ENCODE measurements at regions not wholly inside any gene's neighbourhood (a gene's known extent, or its start where the extent isn't known, plus 50 kb on each side); places are given as distances from the start of the nearest gene placed in this dataset.
"Not testable (repeated sequence)": the region's sequence is repeated elsewhere in the genome, so short reads cannot be mapped to it uniquely, and the experiment has no call there.

DNA sequence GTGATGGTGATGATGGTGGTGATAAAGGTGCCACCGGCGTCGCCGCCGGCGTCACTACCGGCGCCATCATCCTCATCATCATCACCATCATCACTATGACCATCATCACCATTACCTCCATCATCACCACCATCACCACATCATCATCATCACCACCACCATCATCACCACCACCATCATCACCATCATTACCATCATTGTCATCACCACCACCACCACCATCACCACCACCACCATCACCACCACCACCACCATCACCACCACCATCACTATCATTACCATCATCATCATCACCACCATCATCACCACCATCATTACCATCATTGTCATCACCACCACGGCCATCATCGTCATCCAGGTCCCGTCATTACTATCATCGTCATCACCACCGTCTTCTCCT is 179.7 kb downstream of the NPIPB11 start:
- no peak for TF ChIP-seq POLR2A (IDR thresholded peaks at IDR 0.05)
- TF ChIP-seq CTCF (IDR thresholded peaks at IDR 0.05), result no peak
- Histone ChIP-seq H3K27me3 (no peaks in the 10 kb centered on the region), H3K36me3 (no peaks in the 10 kb centered on the region), H3K27ac (no peak overlapping the region), H3K4me3 (no peak overlapping the region), H3K9me3 (no peaks in the 10 kb centered on the region), H3K4me1 (no peaks in the 10 kb centered on the region)
- no peak for DNase-seq

GRCh38 chr16:29224675-29225074 is 181.8 kb downstream of the NPIPB11 start:
- H3K36me3 ChIP-seq, H3K4me1 ChIP-seq, H3K4me3 ChIP-seq, DNase-seq, H3K27me3 ChIP-seq, H3K27ac ChIP-seq, H3K9me3 ChIP-seq: not testable (repeated sequence)

- H3K9me3 ChIP-seq, H3K4me1 ChIP-seq, H3K27ac ChIP-seq, H3K27me3 ChIP-seq, DNase-seq, H3K36me3 ChIP-seq, H3K4me3 ChIP-seq: not testable (repeated sequence)
Measured at GRCh38 chr16:29222615-29223014, 183.9 kb downstream of the NPIPB11 start.

GRCh38 chr16:29222008-29222407 is 184.5 kb downstream of the NPIPB11 start:
- DNase-seq, H3K4me1 ChIP-seq: not testable (repeated sequence)

GRCh38 chr16:29221281-29221955 is 185.1 kb downstream of the NPIPB11 start:
- not testable (repeated sequence) for DNase-seq, H3K36me3 ChIP-seq, H3K27me3 ChIP-seq, H3K4me3 ChIP-seq, H3K9me3 ChIP-seq, H3K27ac ChIP-seq, H3K4me1 ChIP-seq

More at GRCh38 chr16:29222008-29222407, 184.5 kb downstream of the NPIPB11 start:
- not testable (repeated sequence) for H3K27me3 ChIP-seq, H3K27ac ChIP-seq, H3K9me3 ChIP-seq, H3K4me3 ChIP-seq, H3K36me3 ChIP-seq

DNA sequence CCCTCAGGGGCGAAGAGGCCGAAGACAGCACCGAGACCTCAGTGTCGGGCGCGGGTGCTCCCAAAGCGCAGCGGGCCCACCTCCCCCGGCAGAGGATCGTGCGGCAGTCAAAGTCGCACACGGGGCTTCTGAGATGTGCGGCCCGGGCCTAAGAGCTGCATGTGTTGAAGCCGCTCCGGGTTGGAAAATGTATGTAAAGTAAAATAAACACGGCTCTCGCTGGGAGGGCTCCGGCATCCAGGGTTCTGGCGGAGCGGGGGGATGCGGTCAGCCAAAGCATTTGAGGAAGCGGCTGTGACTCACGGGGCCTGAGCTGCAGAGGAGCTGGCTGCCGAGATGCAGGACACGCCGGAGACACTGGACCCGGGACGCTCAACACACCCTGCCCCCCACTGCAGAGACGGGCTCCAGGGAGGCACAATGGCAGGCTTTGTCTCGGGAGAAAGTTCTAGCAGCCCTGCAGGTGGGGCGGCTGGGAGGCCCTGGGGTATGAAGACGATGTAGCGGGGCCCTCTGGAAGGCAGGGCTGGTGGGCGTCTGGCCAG is 185.8 kb downstream of the NPIPB11 start:
- H3K27me3 ChIP-seq, H3K9me3 ChIP-seq, H3K36me3 ChIP-seq, H3K4me3 ChIP-seq, H3K4me1 ChIP-seq: not testable (repeated sequence)
- peak overlapping the region in 1 of 4 donors; percentile 48 for H3K27ac ChIP-seq
- peak in 1 of 3 donors; percentile 40 for DNase-seq

GRCh38 chr16:29219966-29220646 is 186.4 kb downstream of the NPIPB11 start:
- H3K4me3 ChIP-seq, H3K4me1 ChIP-seq, H3K27me3 ChIP-seq, H3K9me3 ChIP-seq, H3K36me3 ChIP-seq: not testable (repeated sequence)
- peak in 1 of 3 donors; percentile 34 for DNase-seq
- H3K27ac ChIP-seq, result peak overlapping the region in 1 of 4 donors; percentile 48

GRCh38 chr16:29219562-29219961 is 186.9 kb downstream of the NPIPB11 start:
- H3K36me3 ChIP-seq, H3K9me3 ChIP-seq, H3K27ac ChIP-seq, H3K27me3 ChIP-seq, H3K4me1 ChIP-seq, H3K4me3 ChIP-seq: not testable (repeated sequence)
- DNase-seq, result peak in 1 of 3 donors; percentile 14

GRCh38 chr16:29218649-29219048 is 187.9 kb downstream of the NPIPB11 start:
- H3K27ac ChIP-seq, H3K4me3 ChIP-seq, H3K36me3 ChIP-seq, H3K27me3 ChIP-seq, H3K9me3 ChIP-seq, H3K4me1 ChIP-seq: not testable (repeated sequence)
- DNase-seq, result peak in 1 of 3 donors; percentile 33

- H3K27ac ChIP-seq, H3K36me3 ChIP-seq, H3K4me1 ChIP-seq, H3K4me3 ChIP-seq, H3K27me3 ChIP-seq, H3K9me3 ChIP-seq: not testable (repeated sequence)
- DNase-seq, result peak in 1 of 3 donors; percentile 25
Measured at GRCh38 chr16:29218171-29218570, 188.3 kb downstream of the NPIPB11 start.

- not testable (repeated sequence) for H3K36me3 ChIP-seq, H3K27ac ChIP-seq, H3K27me3 ChIP-seq, H3K4me1 ChIP-seq, H3K4me3 ChIP-seq, H3K9me3 ChIP-seq
- DNase-seq, result peak in 1 of 3 donors; percentile 28
Measured at GRCh38 chr16:29217752-29218126, 188.8 kb downstream of the NPIPB11 start.

- H3K4me3 ChIP-seq, H3K27me3 ChIP-seq, H3K36me3 ChIP-seq, H3K27ac ChIP-seq, H3K4me1 ChIP-seq, H3K9me3 ChIP-seq: not testable (repeated sequence)
- peak in 1 of 3 donors; percentile 39 for DNase-seq
Measured at GRCh38 chr16:29217104-29217751, 189.3 kb downstream of the NPIPB11 start.

DNA sequence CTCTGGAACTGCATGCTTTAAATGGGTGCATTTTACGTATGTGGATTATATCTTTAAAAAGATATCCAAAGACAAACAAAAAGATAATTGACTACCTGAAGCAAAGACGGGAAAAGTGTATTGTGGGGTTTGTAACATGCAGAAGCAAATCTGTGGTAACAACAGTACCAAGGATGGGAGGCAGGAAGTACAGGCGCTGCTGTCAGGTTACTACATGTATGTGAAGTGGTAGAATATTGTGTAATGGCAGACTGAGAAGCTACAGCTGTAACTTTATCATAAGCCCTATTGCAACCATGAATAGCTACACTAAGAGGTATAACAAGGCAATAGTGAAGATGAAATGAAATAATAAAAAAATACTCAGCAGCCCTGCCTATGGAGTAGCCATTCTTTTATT is 192.7 kb downstream of the NPIPB11 start:
- not testable (repeated sequence) for H3K4me3 ChIP-seq, H3K4me1 ChIP-seq, H3K27me3 ChIP-seq, H3K36me3 ChIP-seq, DNase-seq, H3K27ac ChIP-seq, H3K9me3 ChIP-seq

DNA sequence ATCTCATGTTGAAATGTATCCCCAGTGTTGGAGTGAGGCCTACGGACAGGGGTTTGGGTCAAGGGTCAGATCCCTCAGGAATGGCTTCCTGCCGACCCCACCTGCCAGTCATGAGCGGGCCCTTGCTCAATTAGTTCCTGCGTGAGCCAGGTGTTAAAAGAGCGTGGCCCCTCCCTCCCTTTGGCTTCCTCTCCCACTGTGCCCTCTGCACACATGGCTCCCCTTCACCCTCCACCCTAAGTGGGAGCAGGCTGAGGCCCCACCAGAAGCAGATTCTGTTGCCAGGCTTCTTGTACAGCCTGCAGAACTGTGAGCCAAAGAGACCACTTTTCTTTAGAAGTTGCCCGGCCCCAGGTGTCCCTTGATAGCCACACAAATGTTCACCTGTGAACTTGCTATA is 193.3 kb downstream of the NPIPB11 start:
- not testable (repeated sequence) for H3K4me1 ChIP-seq, H3K27me3 ChIP-seq, H3K36me3 ChIP-seq, H3K4me3 ChIP-seq, H3K27ac ChIP-seq, H3K9me3 ChIP-seq
- peak in 1 of 3 donors; percentile 26 for DNase-seq
